GM12891 (cell line): ENCODE measurements at regions not wholly inside any gene's neighbourhood (a gene's known extent, or its start where the extent isn't known, plus 50 kb on each side); places are given as distances from the start of the nearest gene placed in this dataset.

Experiments used
- POLR2A ChIP-seq: IDR thresholded peaks from 2 replicates; pipeline ENCODE4 v1.6.1; 2011; ENCODE audit warnings: low read depth, low read length, control low read depth
- TAF1 ChIP-seq: IDR thresholded peaks from 2 replicates; pipeline ENCODE4 v1.6.1; 2011; ENCODE audit warnings: low read depth, low read length, control low read depth

DNA sequence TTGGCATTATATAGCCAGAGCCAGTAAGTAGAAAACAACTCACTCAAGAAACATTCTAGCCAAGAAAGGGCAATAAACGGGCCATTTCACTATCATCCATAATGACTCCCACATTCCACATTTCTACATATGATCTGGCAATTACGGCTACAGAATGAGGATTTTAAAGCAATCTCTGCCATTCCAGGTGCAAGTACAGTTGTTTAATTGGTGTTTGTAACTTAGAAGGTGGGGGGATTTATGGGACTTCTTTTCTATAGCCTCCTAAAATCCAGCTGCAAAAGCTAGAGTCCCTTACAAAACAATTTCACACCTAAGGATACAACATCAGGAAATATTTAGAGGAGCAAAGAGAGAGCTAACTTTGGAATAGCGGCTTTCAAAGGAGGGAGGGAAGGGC lies 295.4 kb upstream of the RORA start:
- no peak for TF ChIP-seq POLR2A
- TF ChIP-seq TAF1: no peak
